BJ (cell line): ENCODE measurements at regions not wholly inside any gene's neighbourhood (a gene's known extent, or its start where the extent isn't known, plus 50 kb on each side); places are given as distances from the start of the nearest gene placed in this dataset.

Experiments used
- CTCF ChIA-PET: fragments of 350-600 bp; formaldehyde crosslinking; extraction: SDS; loops from one replicate; lab custom pipeline; 2021; ENCODE audit warnings: antibody characterized with exemption, inconsistent platforms; lab: Yijun Ruan, JAX
- POLR2A ChIA-PET: fragments of 300-600 bp; sonication (Branson Sonifier 250); formaldehyde crosslinking; extraction: SDS; loops from one replicate; lab custom pipeline; 2021; ENCODE audit warnings: antibody characterized with exemption; lab: Charles Lee
- DNase-seq: peaks from one replicate; pipeline ENCODE4 v3.0.0-alpha.2; 2011; ENCODE audit warnings: low read depth
- H3K27me3 ChIP-seq: 2 replicates; pipeline ENCODE4 v1.6.0; 2011; ENCODE audit warnings: low read length; ENCODE audit not compliant: control insufficient read depth, insufficient read depth
- H3K36me3 ChIP-seq: 2 replicates; pipeline ENCODE4 v1.5.1; 2011; ENCODE audit warnings: low read length; ENCODE audit not compliant: control insufficient read depth, insufficient read depth
- H3K4me3 ChIP-seq: 2 replicates; pipeline ENCODE4 v1.5.1; 2011; ENCODE audit warnings: low read depth, mild to moderate bottlenecking, control low read depth, low read length
- CTCF ChIP-seq: IDR thresholded peaks from 2 replicates; pipeline ENCODE4 v1.5.1; 2011; ENCODE audit warnings: low read depth, mild to moderate bottlenecking, control low read depth, inconsistent platforms, low read length, moderate library complexity; ENCODE audit not compliant: insufficient read depth

GRCh38 chr2:167424803-167425755 lies 536.8 kb downstream of the XIRP2 start:
- Histone ChIP-seq H3K27me3 (no peaks in the 10 kb centered on the region), H3K4me3 (no peak overlapping the region), H3K36me3 (no peaks in the 10 kb centered on the region)
- DNase-seq, result no peak
- POLR2A ChIA-PET, result no interaction called here
- CTCF ChIA-PET, result no interaction called here
- TF ChIP-seq CTCF, result no peak

GRCh38 chr2:167424221-167424620 lies 535.9 kb downstream of the XIRP2 start:
- no peak for TF ChIP-seq CTCF
- POLR2A ChIA-PET, result no interaction called here
- Histone ChIP-seq H3K36me3 (no peaks in the 10 kb centered on the region), H3K4me3 (no peak overlapping the region), H3K27me3 (no peaks in the 10 kb centered on the region)
- no peak for DNase-seq
- CTCF ChIA-PET, result no interaction called here

GRCh38 chr2:167423731-167424130 lies 535.5 kb downstream of the XIRP2 start:
- POLR2A ChIA-PET, result no interaction called here
- CTCF ChIA-PET, result no interaction called here
- TF ChIP-seq CTCF, result no peak
- Histone ChIP-seq H3K36me3 (no peaks in the 10 kb centered on the region), H3K27me3 (no peaks in the 10 kb centered on the region), H3K4me3 (no peak overlapping the region)
- no peak for DNase-seq

GRCh38 chr2:167420211-167420610 lies 531.9 kb downstream of the XIRP2 start:
- DNase-seq, result no peak
- CTCF ChIA-PET, result no interaction called here
- no peaks in the 10 kb centered on the region for H3K36me3 ChIP-seq
- no peaks in the 10 kb centered on the region for H3K27me3 ChIP-seq
- POLR2A ChIA-PET, result no interaction called here
- no peak for TF ChIP-seq CTCF
- no peak overlapping the region for H3K4me3 ChIP-seq

- CTCF ChIA-PET, result interaction anchor here (1.3 kb wide), 1 partner anchor 10 kb away, joined by 3 read pairs; no protein-coding TSS in a partner anchor
- Histone ChIP-seq H3K4me3 (no peak overlapping the region), H3K27me3 (no peaks in the 10 kb centered on the region), H3K36me3 (no peaks in the 10 kb centered on the region)
- POLR2A ChIA-PET, result no interaction called here
- TF ChIP-seq CTCF, result no peak
- DNase-seq, result no peak
Measured at GRCh38 chr2:167415068-167415467, 526.8 kb downstream of the XIRP2 start.
